CD14-positive monocyte (primary cell): ENCODE measurements at regions not wholly inside any gene's neighbourhood (a gene's known extent, or its start where the extent isn't known, plus 50 kb on each side); places are given as distances from the start of the nearest gene placed in this dataset.

ENCODE experiments used
- DNase-seq, 3 donors: peaks; one replicate each; pipeline ENCODE4 v3.0.0-alpha.2; 2011 to 2022
- H2AFZ ChIP-seq: 2 replicates; pipeline ENCODE4 v1.6.0; 2012; ENCODE audit warnings: mild to moderate bottlenecking, low read depth, low read length, inconsistent platforms; ENCODE audit not compliant: insufficient read depth, poor library complexity, severe bottlenecking
- H3K27ac ChIP-seq, 2 donors: 1 replicate in 1 of 2; 2 replicates in 1 of 2; pipeline ENCODE4 v1.5.1; 2012 to 2013; ENCODE audit warnings: low read length in 2 of 2, control low read depth in 1 of 2, inconsistent platforms in 1 of 2, low read depth in 1 of 2, mild to moderate bottlenecking in 1 of 2
- H3K27me3 ChIP-seq, 2 donors: one replicate each; pipeline versions ENCODE4 v1.6.0 to v1.6.1; 2011 to 2013; ENCODE audit warnings: low read length in 2 of 2; ENCODE audit not compliant: control insufficient read depth in 2 of 2, insufficient read depth in 2 of 2
- H3K36me3 ChIP-seq, 2 donors: replicated peaks in 1 of 2; 1 replicate in 1 of 2; 2 replicates in 1 of 2; pipeline versions ENCODE4 v1.5.1 to v1.6.1; 2012 to 2013; ENCODE audit warnings: low read length in 2 of 2, control low read depth in 1 of 2, inconsistent platforms in 1 of 2, mild to moderate bottlenecking in 1 of 2; ENCODE audit not compliant: insufficient read depth in 2 of 2, control insufficient read depth in 1 of 2
- H3K4me1 ChIP-seq, 2 donors: 1 replicate in 1 of 2; 2 replicates in 1 of 2; pipeline versions ENCODE4 v1.5.1 to v1.6.1; 2012 to 2013; ENCODE audit warnings: low read length in 2 of 2, control low read depth in 1 of 2, inconsistent platforms in 1 of 2, mild to moderate bottlenecking in 1 of 2, moderate library complexity in 1 of 2; ENCODE audit not compliant: insufficient read depth in 2 of 2, control insufficient read depth in 1 of 2
- H3K4me2 ChIP-seq: replicated peaks from 2 replicates; pipeline ENCODE3; 2012; ENCODE audit warnings: low read length, moderate library complexity, mild to moderate bottlenecking; ENCODE audit not compliant: poor library complexity, severe bottlenecking; ENCODE audit errors: extremely low read depth
- H3K4me3 ChIP-seq, 3 experiments: fragments of 200-600 bp in 1 of 3; sonication (generic) in 1 of 3; replicated peaks in 1 of 3; 1 replicate in 2 of 3; 2 replicates in 1 of 3; pipeline ENCODE4 v1.5.1; 2011 to 2013; ENCODE audit warnings: low read length in 3 of 3, mild to moderate bottlenecking in 3 of 3, control low read depth in 2 of 3, low read depth in 2 of 3, inconsistent platforms in 1 of 3, moderate library complexity in 1 of 3
- H3K79me2 ChIP-seq: 2 replicates; pipeline ENCODE4 v1.6.0; 2012; ENCODE audit warnings: mild to moderate bottlenecking, control low read depth, inconsistent platforms, low read length, moderate library complexity; ENCODE audit not compliant: insufficient read depth
- H3K9ac ChIP-seq: 2 replicates; pipeline ENCODE4 v1.6.0; 2017; ENCODE audit warnings: low read length, mild to moderate bottlenecking; ENCODE audit not compliant: insufficient read depth, poor library complexity, severe bottlenecking
- H3K9me3 ChIP-seq, 2 donors: replicated peaks in 1 of 2; 1 replicate in 1 of 2; 2 replicates in 1 of 2; pipeline versions ENCODE4 v1.5.1 to v1.6.1; 2012 to 2013; ENCODE audit warnings: low read length in 2 of 2, control low read depth in 1 of 2; ENCODE audit not compliant: control insufficient read depth in 1 of 2, insufficient read depth in 1 of 2
- H4K20me1 ChIP-seq: 2 replicates; pipeline ENCODE4 v1.6.0; 2012; ENCODE audit warnings: mild to moderate bottlenecking, low read length, control low read depth, moderate library complexity; ENCODE audit not compliant: insufficient read depth
- H3K27ac Mint-ChIP-seq, 7 donors: one replicate each; pipeline ENCODE4 v1.8.0; 2020; ENCODE audit warnings: mild to moderate bottlenecking in 7 of 7, mixed read lengths in 7 of 7, moderate library complexity in 6 of 7, inconsistent platforms in 2 of 7
- H3K27me3 Mint-ChIP-seq, 3 donors: one replicate each; pipeline ENCODE4 v1.8.0; 2021 to 2022; ENCODE audit warnings: low read depth in 3 of 3, mild to moderate bottlenecking in 3 of 3, mixed read lengths in 3 of 3, moderate library complexity in 3 of 3, inconsistent platforms in 1 of 3
- H3K36me3 Mint-ChIP-seq, 2 donors: one replicate each; pipeline ENCODE4 v1.8.0; 2020; ENCODE audit warnings: mixed read lengths in 2 of 2, inconsistent platforms in 1 of 2, mild to moderate bottlenecking in 1 of 2
- H3K4me1 Mint-ChIP-seq: one replicate; pipeline ENCODE4 v1.8.0; 2020; ENCODE audit warnings: mild to moderate bottlenecking, mixed read lengths
- H3K4me3 Mint-ChIP-seq, 2 donors: one replicate each; pipeline ENCODE4 v1.8.0; 2020; ENCODE audit warnings: mild to moderate bottlenecking in 2 of 2, mixed read lengths in 2 of 2, moderate library complexity in 1 of 2
- H3K9me3 Mint-ChIP-seq, 7 donors: one replicate each; pipeline ENCODE4 v1.8.0; 2020 to 2022; ENCODE audit warnings: mixed read lengths in 7 of 7, mild to moderate bottlenecking in 6 of 7, moderate library complexity in 6 of 7, inconsistent platforms in 2 of 7
- WGBS: methylation state at CpG from one replicate; pipeline ENCODE4 v1.1.5; 2013; ENCODE audit warnings: missing lambda C conversion rate; ENCODE audit not compliant: insufficient coverage; 5-methylcytosine and 5-hydroxymethylcytosine counted together
- intact Hi-C, 2 donors: fragments of 100-400 bp; cut with micrococcal nuclease; formaldehyde crosslinking; loops; one replicate each; pipeline versions ENCODE4 v1.15.0 to v1.15.1; 2023
- TF ChIP-seq, protein P1 (sequence below): fragments of 200-600 bp; IDR thresholded peaks from one replicate; pipeline ENCODE4 v1.8.0; 2022; ENCODE audit warnings: antibody characterized with exemption, mild to moderate bottlenecking

DNA sequence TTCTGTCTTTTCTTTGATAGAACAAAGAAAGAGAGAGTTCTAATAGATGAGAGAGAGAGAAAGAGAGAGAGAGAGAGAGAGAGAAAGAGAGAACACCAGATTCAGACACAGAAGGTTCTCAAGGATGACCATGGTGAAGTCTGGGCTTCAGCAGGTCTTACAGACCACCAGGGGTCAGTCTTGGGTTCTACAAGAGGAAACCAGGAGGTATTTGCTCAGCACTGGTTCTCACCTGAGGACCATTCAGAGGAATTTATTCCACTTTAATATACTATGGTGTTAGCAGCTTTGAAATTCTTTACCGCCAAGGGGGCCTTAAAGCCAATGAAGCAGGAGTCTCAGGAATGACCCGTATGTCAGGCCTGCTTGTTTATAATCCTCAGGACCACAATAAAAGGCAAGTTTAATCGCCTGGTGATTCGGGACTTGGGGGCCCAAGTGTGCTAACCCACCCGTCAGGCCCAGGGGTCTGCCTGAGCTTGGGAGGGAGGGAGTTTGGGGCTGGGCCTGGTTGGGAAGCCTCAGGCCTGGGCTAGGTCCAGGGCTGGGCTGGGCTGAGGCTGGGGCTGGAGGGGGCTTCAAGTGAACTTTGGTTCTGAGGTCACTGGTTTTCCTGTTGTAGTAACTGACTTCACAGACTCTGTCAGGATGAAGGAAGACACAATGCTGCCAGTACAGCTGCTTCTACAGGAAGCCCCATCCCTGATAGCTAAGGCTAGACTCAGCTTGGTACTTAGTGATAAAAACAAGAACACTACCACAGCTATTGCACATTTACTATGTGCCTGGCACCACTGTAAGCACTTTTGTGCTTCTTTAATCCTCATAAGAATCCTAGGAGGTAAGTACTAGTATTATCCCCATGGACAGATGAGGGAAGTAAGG is 179.2 kb upstream of the ZBED5 start:
- Histone ChIP-seq H3K27me3 (no peaks in the 10 kb centered on the region), H3K9ac (no peak overlapping the region), H3K9me3 (no peaks in the 10 kb centered on the region), H3K4me3 (no peak overlapping the region), H3K27ac (no peak overlapping the region), H4K20me1 (no peaks in the 10 kb centered on the region), H3K36me3 (no peaks in the 10 kb centered on the region), H3K4me2 (no peak overlapping the region), H2AFZ (no peak overlapping the region), H3K4me1 (no peaks in the 10 kb centered on the region), H3K79me2 (no peaks in the 10 kb centered on the region)
- Mint-ChIP-seq H3K27ac (no peak overlapping the region), H3K4me3 (no peak overlapping the region), H3K9me3 (no peaks in the 10 kb centered on the region), H3K36me3 (no peaks in the 10 kb centered on the region), H3K27me3 (peaks cover 4 to 9% (median 8%) of the 10 kb centered on the region in 3 donors), H3K4me1 (no peaks in the 10 kb centered on the region)
- DNase-seq: peak; percentile 10 to 29 (median 12)
- intact Hi-C loops: no loop called here
- TF ChIP-seq, protein P1, sequence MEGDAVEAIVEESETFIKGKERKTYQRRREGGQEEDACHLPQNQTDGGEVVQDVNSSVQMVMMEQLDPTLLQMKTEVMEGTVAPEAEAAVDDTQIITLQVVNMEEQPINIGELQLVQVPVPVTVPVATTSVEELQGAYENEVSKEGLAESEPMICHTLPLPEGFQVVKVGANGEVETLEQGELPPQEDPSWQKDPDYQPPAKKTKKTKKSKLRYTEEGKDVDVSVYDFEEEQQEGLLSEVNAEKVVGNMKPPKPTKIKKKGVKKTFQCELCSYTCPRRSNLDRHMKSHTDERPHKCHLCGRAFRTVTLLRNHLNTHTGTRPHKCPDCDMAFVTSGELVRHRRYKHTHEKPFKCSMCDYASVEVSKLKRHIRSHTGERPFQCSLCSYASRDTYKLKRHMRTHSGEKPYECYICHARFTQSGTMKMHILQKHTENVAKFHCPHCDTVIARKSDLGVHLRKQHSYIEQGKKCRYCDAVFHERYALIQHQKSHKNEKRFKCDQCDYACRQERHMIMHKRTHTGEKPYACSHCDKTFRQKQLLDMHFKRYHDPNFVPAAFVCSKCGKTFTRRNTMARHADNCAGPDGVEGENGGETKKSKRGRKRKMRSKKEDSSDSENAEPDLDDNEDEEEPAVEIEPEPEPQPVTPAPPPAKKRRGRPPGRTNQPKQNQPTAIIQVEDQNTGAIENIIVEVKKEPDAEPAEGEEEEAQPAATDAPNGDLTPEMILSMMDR: peak; percentile 66
- WGBS: 88% methylated on average over 4 of the region's 5 CpGs

DNA sequence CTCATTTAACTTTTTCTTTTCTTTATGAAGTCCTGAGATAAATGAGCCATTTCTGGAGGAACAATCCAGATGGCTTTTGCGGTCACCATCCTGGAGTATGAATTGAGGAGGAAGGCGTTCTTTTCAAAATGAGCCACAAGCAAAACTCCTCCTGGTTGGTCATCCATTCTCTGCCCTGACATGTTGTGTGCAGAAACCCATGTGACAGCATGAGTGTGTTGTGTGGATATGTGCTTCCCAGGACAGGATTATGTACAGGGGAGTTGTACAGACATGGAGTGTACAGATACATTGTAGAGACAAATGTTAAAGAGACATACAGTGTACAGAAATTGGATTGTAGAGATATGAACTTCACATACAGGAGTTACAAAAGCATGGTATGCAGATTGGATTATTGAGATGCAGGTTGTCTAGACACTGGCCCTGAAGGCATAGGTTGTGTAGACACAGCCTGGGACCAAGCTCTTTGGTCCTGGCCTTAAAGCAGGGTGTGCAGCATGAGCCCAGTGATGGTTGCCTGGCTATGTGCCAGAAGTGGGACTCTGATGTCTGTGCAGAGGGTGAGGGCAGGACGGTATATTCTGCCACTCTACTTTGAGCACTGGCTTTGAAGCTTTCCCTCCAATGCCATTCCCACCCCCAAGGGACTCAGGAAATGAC is 178.5 kb upstream of the ZBED5 start:
- no peak overlapping the region for H2AFZ ChIP-seq
- Mint-ChIP-seq H3K27ac (no peak overlapping the region), H3K4me1 (no peaks in the 10 kb centered on the region), H3K36me3 (no peaks in the 10 kb centered on the region), H3K9me3 (no peaks in the 10 kb centered on the region), H3K27me3 (peaks cover 4 to 9% (median 8%) of the 10 kb centered on the region in 3 donors), H3K4me3 (no peak overlapping the region)
- H3K27ac ChIP-seq: no peak overlapping the region
- H3K4me1 ChIP-seq: no peaks in the 10 kb centered on the region
- no peaks in the 10 kb centered on the region for H4K20me1 ChIP-seq
- 100% methylated on average over 2 of the region's 3 CpGs for WGBS
- DNase-seq: no peak
- H3K27me3 ChIP-seq: no peaks in the 10 kb centered on the region
- H3K4me2 ChIP-seq: no peak overlapping the region
- H3K9me3 ChIP-seq: no peaks in the 10 kb centered on the region
- no peak overlapping the region for H3K9ac ChIP-seq
- TF ChIP-seq, protein P1: no peak
- no peaks in the 10 kb centered on the region for H3K36me3 ChIP-seq
- no peaks in the 10 kb centered on the region for H3K79me2 ChIP-seq
- intact Hi-C loops: no loop called here
- no peak overlapping the region for H3K4me3 ChIP-seq
